ENCODE measurements at regions not wholly inside any gene's neighbourhood (a gene's known extent, or its start where the extent isn't known, plus 50 kb on each side); places are given as distances from the start of the nearest gene placed in this dataset.

GRCh38 chr11:45396394-45396793 is 110.3 kb upstream of the SYT13 start:
- WGBS (ENCODE audit: missing lambda C conversion rate) = 17% methylated on average over 4 of the region's 4 CpGs
- no peak for ATAC-seq
- ChIA-PET POLR2A (no interaction called here), CTCF (interaction anchor here (1.8 kb wide), 1 partner anchor 376 kb away, joined by 9 read pairs; no protein-coding TSS in a partner anchor)
- Histone ChIP-seq H3K4me1 (peaks cover 5% of the 10 kb centered on the region; the same call in 1 of the 3 replicates), H3K4me3 (no peak overlapping the region), H3K4me2 (no peak overlapping the region), H3K27ac (no peak overlapping the region), H3K9me3 (no peaks in the 10 kb centered on the region)
- no peak for FAIRE-seq
- TF ChIP-seq POLR2AphosphoS2 (conservative IDR thresholded peaks at IDR 0.05; ENCODE audit: low read length) (no peak), PBX3 (IDR thresholded peaks at IDR 0.05) (no peak), FOXS1 (CRISPR knock-in tag; IDR thresholded peaks at IDR 0.05) (no peak)
- DNase-seq (ENCODE audit: low read depth in 1 of 2, low spot score in 1 of 2) = no peak

GRCh38 chr11:45395947-45396346 is 109.8 kb upstream of the SYT13 start:
- POLR2A ChIA-PET = no interaction called here
- FAIRE-seq = no peak

DNA sequence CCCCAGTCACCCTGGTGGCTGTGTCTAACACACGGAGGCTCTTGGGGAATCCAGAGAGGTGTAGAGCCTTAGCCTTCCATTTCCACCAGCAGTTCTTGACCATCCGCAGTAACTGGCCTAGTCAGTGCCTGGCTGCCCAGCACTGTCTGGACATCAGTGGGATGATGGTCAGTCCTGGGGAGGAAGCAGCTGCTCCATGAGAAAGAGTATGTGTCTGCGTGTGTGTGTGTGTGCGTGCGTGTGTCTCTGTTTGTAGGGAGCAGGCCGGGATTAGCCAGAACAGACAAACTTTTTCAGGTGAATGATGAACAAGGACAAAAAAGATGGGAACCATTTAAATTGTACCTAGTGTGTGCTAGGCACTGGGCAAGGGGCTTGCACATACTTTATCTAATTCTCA is 109.3 kb upstream of the SYT13 start:
- WGBS (ENCODE audit: missing lambda C conversion rate) = 89% methylated on average over 6 of the region's 6 CpGs
- Histone ChIP-seq H3K4me3 (no peak overlapping the region), H3K4me1 (no peaks in the 10 kb centered on the region), H3K4me2 (no peak overlapping the region), H3K9me3 (no peaks in the 10 kb centered on the region), H3K27ac (no peak overlapping the region)
- DNase-seq (ENCODE audit: low read depth in 1 of 2, low spot score in 1 of 2) (no peak), FAIRE-seq (no peak), ATAC-seq (no peak)
- ChIA-PET CTCF (interaction anchor here (1.8 kb wide), 1 partner anchor 377 kb away, joined by 9 read pairs; no protein-coding TSS in a partner anchor), POLR2A (no interaction called here)
- TF ChIP-seq FOSL2 (IDR thresholded peaks at IDR 0.05) (no peak), FOSL2 (CRISPR knock-in tag; IDR thresholded peaks at IDR 0.05) (no peak), ZC3H11A (IDR thresholded peaks at IDR 0.05) (no peak), JUN (IDR thresholded peaks at IDR 0.05) (no peak), SMC3 (IDR thresholded peaks at IDR 0.05) (no peak), CHD4 (IDR thresholded peaks at IDR 0.05; ENCODE audit: borderline replicate concordance) (no peak), ZFP36 (IDR thresholded peaks at IDR 0.05; ENCODE audit: borderline replicate concordance, partially characterized antibody) (no peak), CBX8 (IDR thresholded peaks at IDR 0.05) (no peak), KDM5A (IDR thresholded peaks at IDR 0.05) (no peak), JUNB (IDR thresholded peaks at IDR 0.05) (no peak), ESRRA (IDR thresholded peaks at IDR 0.05; ENCODE audit: borderline replicate concordance, low read length) (no peak), E2F6 (IDR thresholded peaks at IDR 0.05; ENCODE audit: borderline replicate concordance, low read depth) (no peak), FOSB (CRISPR knock-in tag; IDR thresholded peaks at IDR 0.05) (no peak), ZNF302 (CRISPR knock-in tag; IDR thresholded peaks at IDR 0.05) (no peak), TP53 (CRISPR knock-in tag; IDR thresholded peaks at IDR 0.05) (no peak), BHLHE40 (IDR thresholded peaks at IDR 0.05; ENCODE audit: low read depth, low read length) (no peak), NR3C1 (IDR thresholded peaks at IDR 0.05) (no peak), HDAC2 (IDR thresholded peaks at IDR 0.05) (no peak)
- TF ChIP-seq, protein P1, sequence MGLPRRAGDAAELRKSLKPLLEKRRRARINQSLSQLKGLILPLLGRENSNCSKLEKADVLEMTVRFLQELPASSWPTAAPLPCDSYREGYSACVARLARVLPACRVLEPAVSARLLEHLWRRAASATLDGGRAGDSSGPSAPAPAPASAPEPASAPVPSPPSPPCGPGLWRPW (IDR thresholded peaks at IDR 0.05) = no peak
- TF ChIP-seq, protein P2, sequence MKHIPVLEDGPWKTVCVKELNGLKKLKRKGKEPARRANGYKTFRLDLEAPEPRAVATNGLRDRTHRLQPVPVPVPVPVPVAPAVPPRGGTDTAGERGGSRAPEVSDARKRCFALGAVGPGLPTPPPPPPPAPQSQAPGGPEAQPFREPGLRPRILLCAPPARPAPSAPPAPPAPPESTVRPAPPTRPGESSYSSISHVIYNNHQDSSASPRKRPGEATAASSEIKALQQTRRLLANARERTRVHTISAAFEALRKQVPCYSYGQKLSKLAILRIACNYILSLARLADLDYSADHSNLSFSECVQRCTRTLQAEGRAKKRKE (CRISPR knock-in tag; IDR thresholded peaks at IDR 0.05; ENCODE audit: low read depth) = no peak
- TF ChIP-seq, protein P3, sequence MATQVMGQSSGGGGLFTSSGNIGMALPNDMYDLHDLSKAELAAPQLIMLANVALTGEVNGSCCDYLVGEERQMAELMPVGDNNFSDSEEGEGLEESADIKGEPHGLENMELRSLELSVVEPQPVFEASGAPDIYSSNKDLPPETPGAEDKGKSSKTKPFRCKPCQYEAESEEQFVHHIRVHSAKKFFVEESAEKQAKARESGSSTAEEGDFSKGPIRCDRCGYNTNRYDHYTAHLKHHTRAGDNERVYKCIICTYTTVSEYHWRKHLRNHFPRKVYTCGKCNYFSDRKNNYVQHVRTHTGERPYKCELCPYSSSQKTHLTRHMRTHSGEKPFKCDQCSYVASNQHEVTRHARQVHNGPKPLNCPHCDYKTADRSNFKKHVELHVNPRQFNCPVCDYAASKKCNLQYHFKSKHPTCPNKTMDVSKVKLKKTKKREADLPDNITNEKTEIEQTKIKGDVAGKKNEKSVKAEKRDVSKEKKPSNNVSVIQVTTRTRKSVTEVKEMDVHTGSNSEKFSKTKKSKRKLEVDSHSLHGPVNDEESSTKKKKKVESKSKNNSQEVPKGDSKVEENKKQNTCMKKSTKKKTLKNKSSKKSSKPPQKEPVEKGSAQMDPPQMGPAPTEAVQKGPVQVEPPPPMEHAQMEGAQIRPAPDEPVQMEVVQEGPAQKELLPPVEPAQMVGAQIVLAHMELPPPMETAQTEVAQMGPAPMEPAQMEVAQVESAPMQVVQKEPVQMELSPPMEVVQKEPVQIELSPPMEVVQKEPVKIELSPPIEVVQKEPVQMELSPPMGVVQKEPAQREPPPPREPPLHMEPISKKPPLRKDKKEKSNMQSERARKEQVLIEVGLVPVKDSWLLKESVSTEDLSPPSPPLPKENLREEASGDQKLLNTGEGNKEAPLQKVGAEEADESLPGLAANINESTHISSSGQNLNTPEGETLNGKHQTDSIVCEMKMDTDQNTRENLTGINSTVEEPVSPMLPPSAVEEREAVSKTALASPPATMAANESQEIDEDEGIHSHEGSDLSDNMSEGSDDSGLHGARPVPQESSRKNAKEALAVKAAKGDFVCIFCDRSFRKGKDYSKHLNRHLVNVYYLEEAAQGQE (IDR thresholded peaks at IDR 0.05) = no peak

More at GRCh38 chr11:45395947-45396346, 109.8 kb upstream of the SYT13 start:
- 65% methylated on average over 5 of the region's 5 CpGs for WGBS (ENCODE audit: missing lambda C conversion rate)
- CTCF ChIA-PET = interaction anchor here (1.8 kb wide), 1 partner anchor 376 kb away, joined by 9 read pairs; no protein-coding TSS in a partner anchor
- Histone ChIP-seq H3K4me1 (peaks cover 4% of the 10 kb centered on the region; the same call in 1 of the 3 replicates), H3K9me3 (no peaks in the 10 kb centered on the region), H3K27ac (no peak overlapping the region), H3K4me2 (no peak overlapping the region), H3K4me3 (no peak overlapping the region)
- no peak for TF ChIP-seq CHD2 (IDR thresholded peaks at IDR 0.05; ENCODE audit: low read length, partially characterized antibody)
- TF ChIP-seq TP53 (CRISPR knock-in tag; IDR thresholded peaks at IDR 0.05) = no peak
- no peak for TF ChIP-seq CBX8 (IDR thresholded peaks at IDR 0.05)
- TF ChIP-seq RCOR1 (IDR thresholded peaks at IDR 0.05; ENCODE audit: low read depth, low read length) = no peak
- TF ChIP-seq ZC3H11A (IDR thresholded peaks at IDR 0.05) = no peak
- no peak for ATAC-seq
- DNase-seq (ENCODE audit: low read depth in 1 of 2, low spot score in 1 of 2) = no peak
